Stimulated activated CD4-positive, alpha-beta T cell treated with anti-CD3 and anti-CD28 coated beads, Interleukin-2, amount 100 ng/mL, for 24 hours (primary cell): ENCODE measurements at regions not wholly inside any gene's neighbourhood (a gene's known extent, or its start where the extent isn't known, plus 50 kb on each side); places are given as distances from the start of the nearest gene placed in this dataset.
"Not testable (repeated sequence)": the region's sequence is repeated elsewhere in the genome, so short reads cannot be mapped to it uniquely, and the experiment has no call there.

Experiments used
- DNase-seq, 2 donors: peaks; one replicate each; pipeline ENCODE4 v3.0.0-alpha.2; 2020

DNA sequence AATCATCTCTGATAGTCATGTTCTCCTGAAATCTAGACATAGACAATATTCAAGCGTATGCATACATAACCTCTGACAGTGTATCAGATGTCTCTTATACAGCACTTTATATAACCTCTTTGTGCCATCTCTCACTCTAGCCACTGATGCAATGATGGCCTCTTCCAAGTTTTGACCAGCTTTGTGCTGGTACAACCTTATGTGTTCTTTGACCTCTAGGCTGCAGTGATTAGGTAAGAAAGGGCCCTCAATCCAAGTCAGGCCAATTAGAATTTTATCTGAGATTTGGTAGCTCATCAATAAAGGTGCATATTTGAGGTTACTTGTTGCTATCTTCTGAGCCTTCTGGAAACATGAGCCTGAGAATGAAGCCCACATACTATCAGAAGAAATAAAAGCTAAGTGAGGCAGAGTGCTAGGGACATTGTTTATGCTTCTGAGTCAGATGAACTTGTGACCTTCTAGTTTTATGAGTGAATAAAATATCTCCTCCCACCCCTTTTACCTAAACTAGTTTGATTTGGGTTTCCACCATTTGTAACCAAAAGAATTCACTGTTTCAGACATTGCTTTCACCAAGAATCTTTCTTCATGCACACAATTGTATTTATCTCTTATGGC, 283.2 kb upstream of the SUCLG2 start:
- no peak for DNase-seq

DNA sequence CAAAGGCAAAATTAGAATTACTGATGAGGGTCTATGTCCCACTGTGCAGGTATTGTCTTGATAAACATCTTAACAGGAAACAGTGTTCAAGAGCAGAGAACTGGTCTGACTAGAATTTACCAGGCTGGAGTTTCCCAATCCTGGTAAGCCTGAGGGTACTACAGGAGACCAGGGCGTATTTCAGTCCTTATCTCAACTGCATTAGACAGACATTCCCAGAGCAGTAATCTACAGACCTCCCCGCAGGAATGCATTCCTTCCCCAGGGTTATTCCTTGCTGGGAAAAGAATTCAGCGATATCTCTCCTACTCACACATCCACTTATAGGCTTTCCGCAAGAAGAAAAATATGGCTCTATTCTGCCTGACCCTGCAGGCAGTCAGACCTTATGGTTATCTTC, 276.0 kb upstream of the SUCLG2 start:
- DNase-seq = not testable (repeated sequence)

DNA sequence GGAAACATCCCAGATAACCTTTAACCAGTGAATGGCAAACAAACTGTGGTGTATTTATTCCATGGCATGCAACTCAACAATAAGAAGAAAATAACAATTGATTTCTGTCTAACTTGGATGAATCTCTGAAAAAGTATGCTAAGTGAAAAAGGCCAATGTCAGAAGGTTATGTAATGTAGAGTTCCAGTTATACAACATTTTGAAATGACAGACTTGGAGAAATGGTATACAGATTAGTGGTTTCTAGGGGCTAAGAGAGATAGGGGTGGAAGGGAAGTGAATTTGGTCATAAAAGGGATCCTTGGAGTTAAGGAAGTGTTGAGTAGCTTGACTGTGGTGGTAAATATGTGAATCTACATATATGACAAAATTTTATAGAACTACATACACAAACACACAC, 269.4 kb upstream of the SUCLG2 start:
- no peak for DNase-seq

DNA sequence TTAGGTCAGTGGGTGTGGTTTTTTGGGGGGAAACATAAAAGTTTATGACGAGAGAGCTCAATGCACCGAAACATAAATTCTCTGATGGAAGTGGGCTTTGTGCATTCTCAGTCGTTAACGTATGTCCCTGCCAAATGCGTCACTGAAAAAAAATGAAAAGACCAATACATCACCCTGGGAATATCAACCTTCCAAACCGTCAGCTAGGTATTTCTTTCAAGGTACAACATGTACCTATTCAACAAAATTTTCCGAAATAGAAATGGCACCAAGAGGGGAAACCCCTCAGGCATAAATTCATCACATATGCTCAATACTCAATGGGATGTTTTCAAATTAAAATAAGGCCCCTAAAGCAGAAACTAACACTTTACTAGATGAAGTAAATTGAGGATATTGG, 266.6 kb upstream of the SUCLG2 start:
- DNase-seq = no peak

DNA sequence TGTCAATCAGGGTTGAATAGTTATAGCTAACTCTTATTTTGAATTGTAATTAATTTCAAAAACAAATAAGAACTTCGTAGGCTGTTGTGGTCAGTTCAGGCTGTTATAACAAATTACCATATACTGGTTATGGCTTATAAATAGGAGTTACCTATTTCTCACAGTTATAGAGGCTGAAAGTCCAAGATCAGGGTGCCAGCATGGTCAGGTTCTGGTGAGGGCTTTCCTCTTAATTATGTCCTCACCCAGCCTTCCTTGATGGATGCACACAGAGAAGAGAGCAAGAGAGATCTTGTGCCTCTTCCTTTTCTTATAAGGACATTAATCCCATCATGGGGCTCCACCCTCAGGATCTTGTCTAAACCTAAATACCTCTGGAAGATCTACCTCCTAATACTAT, 265.9 kb upstream of the SUCLG2 start:
- no peak for DNase-seq

DNA sequence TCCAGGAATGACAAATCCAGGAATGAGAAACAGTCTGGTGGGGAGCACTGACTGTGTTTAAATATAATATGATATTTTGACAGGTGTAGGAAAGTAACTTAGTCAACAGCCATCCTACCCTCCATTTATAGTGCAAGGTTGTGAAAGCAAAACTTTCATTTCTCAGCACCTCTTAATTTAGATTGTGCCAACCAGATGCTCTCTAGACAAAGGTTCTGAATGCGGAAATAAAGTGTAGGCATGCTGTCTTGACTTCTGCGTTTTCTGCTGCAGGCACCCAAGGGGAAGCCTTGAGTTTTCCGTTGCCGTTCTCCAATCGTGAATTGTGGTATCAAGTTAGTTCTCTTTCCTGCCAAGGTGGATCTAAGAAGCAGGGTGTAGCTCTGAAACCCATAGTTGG, 261.9 kb upstream of the SUCLG2 start:
- no peak for DNase-seq

DNA sequence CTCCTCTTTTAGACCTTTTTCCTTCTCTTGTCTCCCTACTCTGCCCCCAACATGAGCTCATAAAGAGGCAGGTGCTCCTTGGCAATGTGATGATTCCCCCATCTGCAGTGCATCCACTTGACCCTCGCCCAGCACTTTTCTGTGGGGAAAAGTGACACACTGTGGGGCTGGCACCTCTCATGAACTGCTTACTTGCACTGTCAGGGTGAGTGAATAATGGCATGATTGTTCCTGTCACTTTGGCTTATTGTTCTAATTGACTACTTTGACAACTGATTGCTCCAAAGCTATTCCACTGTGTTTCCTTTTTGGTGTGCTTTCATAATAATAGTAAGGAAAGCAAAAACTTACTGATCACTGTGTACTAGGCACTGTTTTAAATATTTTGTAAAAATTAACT, 253.3 kb upstream of the SUCLG2 start:
- DNase-seq = no peak

DNA sequence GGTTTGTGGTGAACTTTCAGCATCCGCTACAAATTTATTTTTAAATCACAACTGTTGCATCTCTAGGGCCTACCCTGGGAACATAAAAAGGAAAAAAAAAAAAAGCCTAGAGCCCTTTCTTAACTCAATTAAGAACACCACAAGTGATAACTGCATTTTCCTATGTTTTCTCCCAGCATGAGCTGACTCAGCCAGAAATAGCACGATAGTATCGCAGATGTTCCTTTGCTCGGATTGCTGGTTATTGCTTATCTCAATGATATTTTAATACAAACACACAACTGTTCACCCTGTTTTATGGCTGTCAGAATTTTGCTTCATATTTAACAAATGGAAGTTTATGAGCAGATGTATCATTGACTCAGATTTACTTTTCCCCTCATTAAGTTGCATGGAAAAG, 251.8 kb upstream of the SUCLG2 start:
- no peak for DNase-seq

DNA sequence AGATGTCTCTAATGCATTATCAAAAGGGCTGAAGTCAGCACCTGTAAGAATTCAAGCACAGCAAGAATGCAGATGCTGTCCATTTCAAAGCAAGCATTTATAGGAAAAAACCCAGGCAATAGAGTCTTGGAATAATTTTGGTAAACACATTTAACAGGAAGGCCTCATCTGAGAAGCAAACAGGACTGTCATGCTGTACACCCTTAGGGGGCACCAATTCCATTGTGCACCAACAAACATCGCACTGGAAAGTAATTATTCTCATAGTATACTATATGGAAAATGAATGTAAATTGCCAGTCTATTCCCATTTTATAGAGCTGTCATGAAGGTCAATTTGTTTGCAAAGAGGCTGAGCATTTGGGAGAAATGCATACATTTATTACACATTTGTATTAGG, 247.3 kb upstream of the SUCLG2 start:
- no peak for DNase-seq

DNA sequence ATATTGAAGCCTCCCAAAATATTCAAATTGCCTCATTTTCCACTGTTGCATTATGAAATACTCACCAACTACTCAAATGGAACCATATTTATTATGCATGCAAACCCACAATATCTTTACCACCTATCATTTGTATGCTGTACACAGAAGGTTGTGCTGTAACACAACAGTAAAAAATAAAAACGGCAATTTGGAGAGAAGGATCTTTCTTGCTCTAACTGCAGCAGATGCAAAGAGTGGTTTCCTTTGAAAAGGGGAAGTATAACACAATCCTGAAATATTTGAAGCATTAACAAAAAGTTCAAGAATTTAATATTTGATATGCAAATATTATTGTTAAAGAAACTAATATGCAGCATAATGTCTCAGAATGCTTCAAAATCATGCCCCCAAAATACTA, 244.5 kb upstream of the SUCLG2 start:
- DNase-seq = no peak

DNA sequence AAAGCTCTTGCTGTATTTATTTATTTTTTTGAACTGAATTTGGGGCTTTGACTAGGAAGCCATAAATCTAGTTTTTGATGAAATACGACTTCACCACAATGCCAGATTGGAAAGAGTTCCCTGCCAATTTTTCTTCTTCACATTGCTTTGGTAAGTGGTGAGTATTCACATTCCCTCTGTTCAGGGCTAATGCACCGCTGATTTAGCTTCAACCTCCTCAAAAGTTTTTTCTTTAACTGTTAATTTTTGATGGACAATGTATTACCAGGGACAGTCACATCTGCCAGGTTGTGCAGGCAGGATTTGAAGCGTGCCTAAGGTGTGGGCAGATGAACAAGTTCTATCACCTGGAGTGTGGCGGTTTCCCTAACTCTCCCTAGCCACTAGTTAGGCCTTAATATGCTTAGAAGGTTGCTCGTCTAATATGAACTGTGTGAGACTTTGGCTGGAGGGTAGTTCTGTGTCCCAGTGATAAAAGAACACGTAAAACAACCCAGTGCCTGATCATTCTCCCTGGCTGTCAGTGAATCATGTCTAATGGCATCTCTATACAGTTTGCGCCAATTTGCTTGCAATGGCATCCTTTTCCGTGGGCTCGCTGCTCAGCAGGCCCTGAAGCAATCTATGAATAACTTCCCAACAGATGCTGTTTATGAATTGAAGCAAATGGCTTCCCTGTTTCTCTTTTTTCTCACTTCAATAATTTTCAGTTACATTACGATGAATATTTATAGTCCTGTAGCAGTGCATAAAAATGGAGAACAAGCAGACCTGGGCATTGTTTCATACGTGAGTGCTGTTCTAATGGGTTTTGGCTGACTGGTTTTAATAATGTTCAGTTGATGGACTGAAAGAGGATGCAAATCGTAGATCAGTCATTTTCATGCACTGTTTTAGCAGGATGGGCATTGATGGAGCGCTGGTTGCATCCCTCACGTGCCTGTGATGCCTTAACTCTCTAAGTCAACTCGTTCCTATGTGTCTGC, 243.2 kb upstream of the SUCLG2 start:
- no peak for DNase-seq

DNA sequence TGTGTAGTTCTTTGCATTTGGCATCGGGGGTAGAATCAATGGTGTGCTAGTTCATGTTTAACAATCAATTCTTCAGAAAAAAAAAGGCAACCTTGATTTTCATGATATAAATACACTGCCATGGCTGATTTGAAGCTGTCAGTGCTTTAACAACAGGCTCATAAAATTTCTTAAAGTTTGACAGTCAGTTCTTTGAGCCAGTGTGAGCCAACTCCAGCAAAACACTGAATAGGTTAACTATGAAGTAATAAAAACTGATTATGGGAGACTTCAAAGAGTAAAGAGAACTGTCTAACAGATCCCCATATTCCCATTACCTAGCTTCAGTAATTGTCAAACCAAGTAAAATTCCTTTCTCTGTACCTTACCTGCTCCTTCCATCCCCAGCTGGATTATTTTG, 241.7 kb upstream of the SUCLG2 start:
- DNase-seq = no peak

DNA sequence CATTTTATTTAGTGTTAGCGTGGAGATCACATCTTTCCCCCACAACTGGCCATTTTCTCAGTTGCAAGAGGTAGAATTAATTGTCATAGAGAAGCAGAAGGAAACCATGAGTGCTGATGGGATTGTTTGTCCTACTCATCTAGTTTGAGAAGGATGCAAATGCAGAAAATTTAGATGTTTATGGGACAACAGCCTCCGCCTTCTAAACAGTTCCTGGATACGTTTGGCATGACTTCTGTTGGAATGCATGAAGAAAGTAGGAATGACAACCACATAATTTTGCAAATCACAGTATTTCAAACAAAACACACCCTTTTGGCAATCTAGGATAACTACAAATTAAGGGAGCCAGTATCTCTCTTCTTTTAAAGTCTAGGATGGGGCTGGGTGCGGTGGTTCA, 240.1 kb upstream of the SUCLG2 start:
- DNase-seq = no peak

DNA sequence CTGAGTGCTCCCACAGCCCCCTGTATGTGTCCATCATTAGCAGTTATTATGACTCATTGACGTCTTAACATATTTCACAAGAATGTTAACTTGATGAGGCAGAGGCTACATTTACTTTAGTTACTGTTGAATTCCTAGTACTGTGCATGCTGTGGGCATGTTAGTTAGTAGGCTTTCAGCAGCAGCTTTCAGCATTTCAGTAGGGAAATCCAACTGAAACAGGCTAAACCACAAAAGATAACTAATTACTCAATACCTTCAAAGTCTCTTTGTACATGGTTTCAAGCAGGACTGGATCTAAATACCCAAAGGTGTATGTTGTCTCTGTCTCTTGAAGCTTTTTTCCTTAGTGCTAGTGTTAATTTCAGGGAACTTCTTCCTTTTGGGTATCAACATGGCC, 229.9 kb upstream of the SUCLG2 start:
- no peak for DNase-seq

DNA sequence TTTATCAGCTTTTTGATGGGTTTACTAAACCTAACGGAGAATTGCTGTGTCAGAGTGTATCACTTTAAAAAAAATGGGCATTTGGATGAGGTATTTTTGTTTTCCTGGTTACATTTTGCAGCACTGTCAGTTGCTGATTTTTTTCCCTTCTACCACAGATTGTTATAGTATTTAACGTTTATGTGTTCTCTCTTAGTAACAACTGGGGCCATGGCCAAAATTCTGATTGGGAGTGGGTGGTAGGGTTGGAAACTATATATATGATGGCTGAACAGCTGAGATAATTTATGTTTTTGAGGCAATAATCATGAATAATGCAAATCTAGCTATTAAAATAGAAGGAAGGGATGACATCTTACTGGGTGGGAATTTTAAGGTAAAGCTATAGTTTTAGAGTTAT, 229.4 kb upstream of the SUCLG2 start:
- DNase-seq = no peak

DNA sequence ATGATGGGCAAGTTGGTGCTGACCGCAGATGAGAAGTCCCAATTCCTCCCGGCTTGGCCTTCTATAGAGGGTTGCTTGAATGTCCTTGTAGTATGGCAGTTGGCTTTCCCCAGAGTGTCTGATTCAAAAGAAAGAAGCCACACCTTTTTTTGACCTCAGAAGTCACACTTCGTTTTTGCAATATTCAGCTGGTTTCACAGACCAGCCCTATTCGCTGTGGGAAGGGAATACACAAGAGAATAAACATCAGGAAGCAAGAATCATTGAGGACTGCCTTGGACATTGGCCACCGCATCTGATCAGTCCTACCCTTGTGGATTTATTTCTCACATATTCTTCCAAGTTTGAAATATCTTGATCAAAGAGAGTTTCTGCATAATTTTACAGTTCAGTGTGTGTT, 228.6 kb upstream of the SUCLG2 start:
- no peak for DNase-seq

DNA sequence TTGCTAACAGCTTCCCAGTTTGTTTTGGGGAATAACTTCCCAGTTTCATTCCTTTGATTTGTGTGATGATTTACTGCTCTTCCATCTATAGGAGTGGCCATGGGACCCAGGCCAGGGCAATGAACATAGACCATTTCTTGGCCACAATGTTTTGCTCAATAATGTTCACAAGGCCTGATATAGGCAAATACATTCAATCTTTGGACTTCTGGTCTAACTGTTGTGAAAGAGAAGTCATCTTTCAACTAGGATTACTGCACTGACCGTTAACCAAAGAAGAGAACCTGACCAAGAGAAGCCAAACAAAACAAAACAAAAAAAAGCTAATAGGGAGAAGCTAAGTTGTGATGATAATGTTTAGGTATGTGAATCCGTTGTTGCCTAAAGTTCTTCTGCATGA, 221.8 kb upstream of the SUCLG2 start:
- DNase-seq = no peak

DNA sequence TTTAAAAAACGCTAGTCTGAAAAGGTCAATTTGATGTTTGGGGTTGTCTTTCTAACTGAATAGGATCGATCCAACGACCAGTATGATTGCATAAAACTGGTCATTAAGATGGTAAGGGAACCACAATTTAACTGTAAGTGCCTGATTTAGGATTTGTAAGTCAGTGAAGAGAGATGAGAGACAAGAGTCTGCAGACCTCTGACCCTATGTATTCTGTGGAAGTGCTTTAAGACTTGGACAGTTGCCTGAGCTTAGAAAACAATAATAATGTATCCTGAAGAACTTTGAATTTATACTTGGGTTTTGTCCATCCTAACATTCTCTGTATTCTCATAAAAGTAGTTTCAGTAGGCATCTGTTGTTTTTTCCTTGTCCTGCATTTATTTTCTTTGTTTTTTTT, 221.4 kb upstream of the SUCLG2 start:
- no peak for DNase-seq

DNA sequence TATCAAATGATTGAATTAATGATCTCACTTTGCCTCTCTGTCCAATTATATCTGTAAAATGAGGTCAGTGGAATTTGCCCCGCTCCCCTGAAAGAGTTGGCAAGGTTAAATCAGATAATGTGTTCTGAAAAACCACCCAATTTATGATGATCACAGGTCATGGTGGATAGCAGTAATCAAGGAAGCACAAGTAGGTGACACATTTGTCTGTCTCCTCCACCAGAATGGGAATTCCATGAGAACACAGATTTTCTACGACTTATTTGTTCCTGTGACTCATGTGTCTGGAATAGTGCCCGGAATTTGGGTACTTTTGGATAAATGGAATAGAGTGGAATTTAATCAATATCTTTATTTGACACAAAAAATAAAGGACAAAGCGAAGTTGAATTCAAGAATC, 220.9 kb upstream of the SUCLG2 start:
- DNase-seq = no peak

DNA sequence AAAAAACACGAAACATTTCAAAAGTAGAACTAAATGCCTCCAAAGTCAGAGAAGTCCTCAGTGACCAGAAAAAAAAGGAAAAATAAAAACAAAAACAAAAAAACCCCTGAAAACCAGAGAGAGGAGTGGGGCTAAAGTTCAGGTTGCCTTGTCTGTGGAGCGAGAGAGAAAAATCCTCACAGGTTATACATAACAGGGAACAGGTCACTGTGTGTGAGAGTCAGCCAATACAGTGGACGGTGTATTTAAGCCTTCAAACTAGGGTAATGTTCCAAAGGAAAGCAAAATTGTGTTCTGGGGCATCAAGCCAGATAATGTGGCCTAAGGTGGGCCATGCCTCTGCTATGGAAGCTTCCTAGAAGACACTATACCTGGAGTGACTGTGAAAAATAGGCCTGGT, 216.1 kb upstream of the SUCLG2 start:
- DNase-seq = no peak

DNA sequence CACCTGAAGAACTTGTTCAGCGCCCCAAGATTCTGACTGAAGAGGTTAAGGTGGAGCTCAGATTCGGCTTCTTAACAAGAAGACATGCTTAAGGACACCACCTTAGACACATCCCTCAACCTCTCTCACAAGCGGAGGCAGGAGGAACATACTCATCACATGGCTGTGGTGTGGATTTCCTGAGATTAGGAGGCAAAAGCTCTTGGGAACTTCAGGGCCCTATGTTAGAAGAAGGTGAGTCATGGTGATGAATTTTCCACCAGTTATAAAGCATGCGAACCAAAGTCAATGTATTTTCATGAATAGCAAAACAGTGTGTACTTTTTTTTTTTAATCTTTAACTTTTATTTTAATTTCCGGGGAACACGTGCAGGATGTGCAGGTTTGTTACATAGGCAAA, 212.2 kb upstream of the SUCLG2 start:
- no peak for DNase-seq

DNA sequence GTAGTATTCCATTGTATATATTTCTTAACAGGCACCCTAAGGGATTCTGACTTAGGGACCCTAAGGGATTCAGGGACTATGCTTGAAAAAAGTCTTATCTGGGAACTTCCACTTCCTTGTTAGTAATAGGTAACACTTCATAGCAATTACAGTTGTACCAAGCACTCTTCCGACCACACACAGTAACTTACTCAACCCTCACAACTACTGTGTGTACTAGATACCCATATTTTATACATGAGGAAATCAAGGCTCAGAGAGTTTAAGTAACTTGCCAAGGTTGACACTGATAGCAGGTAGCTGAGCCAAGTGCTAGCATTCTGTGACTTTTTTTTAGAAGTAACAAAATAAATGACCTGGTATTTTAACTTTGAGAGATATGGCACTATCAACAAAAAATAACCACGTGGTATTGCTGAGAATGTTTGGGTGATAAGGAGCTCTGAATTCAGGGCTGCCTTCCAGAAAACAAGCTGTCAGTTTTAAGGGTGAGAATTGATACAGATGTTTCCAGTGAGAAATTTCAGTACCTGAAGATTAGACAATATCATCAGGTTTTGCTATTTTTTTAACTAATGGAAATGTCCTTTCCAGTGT, 210.3 kb upstream of the SUCLG2 start:
- no peak for DNase-seq

DNA sequence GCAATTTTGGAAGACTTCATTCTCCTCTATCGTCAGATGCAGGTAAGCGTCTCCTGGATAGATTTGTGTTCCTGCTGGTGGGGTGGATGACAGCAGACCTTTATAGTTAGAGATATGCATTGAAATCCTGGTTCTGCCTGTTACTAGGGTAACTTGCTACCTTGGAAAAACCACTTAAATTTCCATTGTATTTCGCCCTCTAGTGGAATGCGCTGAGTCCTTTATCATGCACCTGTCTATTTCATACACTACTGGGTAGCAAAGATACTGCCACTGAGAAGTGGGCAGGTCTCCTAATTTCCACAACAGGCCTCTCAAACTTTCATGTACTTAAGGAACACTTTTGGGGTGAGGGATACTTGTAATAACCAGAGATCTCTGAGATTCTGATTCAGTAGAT, 209.5 kb upstream of the SUCLG2 start:
- no peak for DNase-seq

DNA sequence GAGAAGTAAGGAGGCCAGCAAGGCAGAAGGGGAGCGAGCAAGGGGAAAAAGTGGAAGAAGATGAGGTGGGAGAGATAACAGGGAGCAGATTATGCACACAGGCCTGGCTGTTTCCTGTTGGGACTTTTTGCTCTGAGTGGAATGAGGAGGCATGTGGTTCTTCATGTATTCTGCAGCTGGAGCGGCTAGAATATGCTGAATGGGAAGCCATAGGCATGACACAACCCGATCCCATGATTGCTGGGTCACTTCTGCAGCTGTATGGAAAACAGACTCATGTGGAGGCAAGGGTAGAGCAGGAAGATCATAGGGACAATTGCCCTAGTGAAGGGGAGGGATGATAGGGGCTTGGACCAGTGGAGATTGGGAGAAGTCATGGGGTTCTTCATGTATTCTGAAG, 206.0 kb upstream of the SUCLG2 start:
- no peak for DNase-seq
